Stomach (tissue), 8 donors: ENCODE measurements at regions not wholly inside any gene's neighbourhood (a gene's known extent, or its start where the extent isn't known, plus 50 kb on each side); places are given as distances from the start of the nearest gene placed in this dataset.

ENCODE experiments used
- DNase-seq, 2 donors: peaks; one replicate each; pipeline versions ENCODE4 v3.0.0 to v3.0.0-alpha.2; 2013 to 2019
- H3K27ac ChIP-seq, 5 donors: fragments of 200-600 bp in 4 of 5; sonication (generic) in 4 of 5; one replicate each; pipeline ENCODE4 v1.5.1; 2013 to 2019; ENCODE audit warnings: mild to moderate bottlenecking in 1 of 5, moderate library complexity in 1 of 5
- H3K27me3 ChIP-seq, 3 donors: fragments of 200-600 bp; sonication (generic); one replicate each; pipeline ENCODE4 v1.5.1; 2017 to 2019; ENCODE audit warnings: mixed run types in 1 of 3
- H3K36me3 ChIP-seq, 4 donors: fragments of 200-600 bp; sonication (generic); 1 replicate in 3 of 4; 2 replicates in 1 of 4; pipeline ENCODE4 v1.5.1; 2016 to 2019
- H3K4me1 ChIP-seq, 4 donors: fragments of 200-600 bp; sonication (generic); one replicate each; pipeline ENCODE4 v1.5.1; 2016 to 2019
- H3K4me3 ChIP-seq, 4 donors: fragments of 200-600 bp; sonication (generic) in 3 of 4; one replicate each; pipeline ENCODE4 v1.5.1; 2016 to 2019; ENCODE audit warnings: mild to moderate bottlenecking in 1 of 4
- H3K9me3 ChIP-seq, 4 donors: fragments of 200-600 bp; sonication (generic); one replicate each; pipeline ENCODE4 v1.5.1; 2016 to 2019
- CTCF ChIP-seq, 7 experiments: fragments of 450-650 bp in 4 of 7; fragments of 200-600 bp in 3 of 7; sonication (generic) in 3 of 7; IDR thresholded peaks; one replicate each; pipeline ENCODE4 v1.5.1; 2016 to 2019; ENCODE audit warnings: antibody characterized with exemption in 7 of 7, control low read depth in 2 of 7, mild to moderate bottlenecking in 1 of 7
- EP300 ChIP-seq: sonication (generic); formaldehyde crosslinking; IDR thresholded peaks from one replicate; pipeline ENCODE4 v1.6.1; 2017; ENCODE audit warnings: antibody characterized with exemption
- POLR2A ChIP-seq, 4 donors: fragments of 450-650 bp; IDR thresholded peaks; one replicate each; pipeline ENCODE4 v1.6.1; 2016; ENCODE audit warnings: antibody characterized with exemption in 4 of 4, control low read depth in 2 of 4, mild to moderate bottlenecking in 1 of 4, moderate library complexity in 1 of 4
- POLR2AphosphoS5 ChIP-seq, 3 donors: sonication (generic); formaldehyde crosslinking; IDR thresholded peaks; one replicate each; pipeline ENCODE4 v1.6.1; 2016; ENCODE audit warnings: antibody characterized with exemption in 3 of 3
- whole genome bisulfite sequencing, 5 donors: extraction: QIAGEN DNeasy Blood & Tissue Kit in 3 of 5; methylation state at CpG; one replicate each; pipeline versions ENCODE4 v1.1.5 to v1.1.7; 2013 to 2018; 5-methylcytosine and 5-hydroxymethylcytosine counted together
- intact Hi-C: fragments of 100-400 bp; cut with DNase I; formaldehyde crosslinking; loops from one replicate; pipeline ENCODE4 v1.15.1; 2023; ENCODE audit warnings: low total_unique reads
- donor health status: healthy with polysubstance abuse.
- donor health status: Bipolar disorder and iron deficiency.
- donor health status: healthy.

GRCh38 chr5:153099328-153099727 lies 391.1 kb upstream of the GRIA1 start:
- Histone ChIP-seq H3K9me3 (no peaks in the 10 kb centered on the region), H3K36me3 (no peaks in the 10 kb centered on the region), H3K4me1 (no peaks in the 10 kb centered on the region), H3K4me3 (no peak overlapping the region), H3K27ac (no peak overlapping the region), H3K27me3 (no peaks in the 10 kb centered on the region)
- DNase-seq: no peak
- no peak for TF ChIP-seq POLR2AphosphoS5 (IDR thresholded peaks at IDR 0.05)
- no peak for TF ChIP-seq CTCF (IDR thresholded peaks at IDR 0.05)
- TF ChIP-seq POLR2A (IDR thresholded peaks at IDR 0.05): no peak
- TF ChIP-seq EP300: no peak
- intact Hi-C loops: no loop called here
- 36 to 60% (median 45%) methylated on average over 1 of the region's 1 CpG for WGBS, 5 donors

GRCh38 chr5:153101235-153102180 lies 389.0 kb upstream of the GRIA1 start:
- TF ChIP-seq POLR2AphosphoS5 (IDR thresholded peaks at IDR 0.05) (no peak), EP300 (no peak)
- intact Hi-C loops: no loop called here
- no peaks in the 10 kb centered on the region for H3K36me3 ChIP-seq
- DNase-seq: no peak
- no peaks in the 10 kb centered on the region for H3K9me3 ChIP-seq
- H3K27me3 ChIP-seq: no peaks in the 10 kb centered on the region
- no peak overlapping the region for H3K27ac ChIP-seq
- 72 to 77% (median 72%) methylated on average over 3 of the region's 3 CpGs for WGBS, 5 donors
- H3K4me3 ChIP-seq: no peak overlapping the region
- no peaks in the 10 kb centered on the region for H3K4me1 ChIP-seq

- TF ChIP-seq EP300: no peak
- TF ChIP-seq CTCF (IDR thresholded peaks at IDR 0.05): no peak
- H3K36me3 ChIP-seq: no peaks in the 10 kb centered on the region
- no peak overlapping the region for H3K4me3 ChIP-seq
- H3K27me3 ChIP-seq: no peaks in the 10 kb centered on the region
- intact Hi-C loops: no loop called here
- no peak overlapping the region for H3K27ac ChIP-seq
- 57 to 77% (median 66%) methylated on average over 1 of the region's 1 CpG for WGBS, 5 donors
- H3K9me3 ChIP-seq: no peaks in the 10 kb centered on the region
- no peaks in the 10 kb centered on the region for H3K4me1 ChIP-seq
- DNase-seq: no peak
Observed at GRCh38 chr5:153116916-153117315, 373.6 kb upstream of the GRIA1 start.

- H3K27me3 ChIP-seq: no peaks in the 10 kb centered on the region
- no peak for DNase-seq
- no peak for TF ChIP-seq POLR2AphosphoS5 (IDR thresholded peaks at IDR 0.05)
- no peak overlapping the region for H3K4me3 ChIP-seq
- intact Hi-C loops: no loop called here
- H3K36me3 ChIP-seq: no peaks in the 10 kb centered on the region
- H3K4me1 ChIP-seq: no peaks in the 10 kb centered on the region
- H3K9me3 ChIP-seq: no peaks in the 10 kb centered on the region
- H3K27ac ChIP-seq: no peak overlapping the region
- WGBS, 5 donors: 79 to 96% (median 90%) methylated on average over 1 of the region's 1 CpG
Observed at GRCh38 chr5:153118018-153118417, 372.5 kb upstream of the GRIA1 start.

GRCh38 chr5:153122403-153122802 lies 368.1 kb upstream of the GRIA1 start:
- Histone ChIP-seq H3K9me3 (no peaks in the 10 kb centered on the region), H3K4me3 (no peak overlapping the region), H3K27me3 (no peaks in the 10 kb centered on the region), H3K4me1 (no peaks in the 10 kb centered on the region), H3K27ac (no peak overlapping the region), H3K36me3 (no peaks in the 10 kb centered on the region)
- peak in 1 of 2 donors; percentile 2 for DNase-seq
- no peak for TF ChIP-seq CTCF (IDR thresholded peaks at IDR 0.05)
- TF ChIP-seq POLR2A (IDR thresholded peaks at IDR 0.05): no peak
- TF ChIP-seq EP300: no peak
- TF ChIP-seq POLR2AphosphoS5 (IDR thresholded peaks at IDR 0.05): no peak
- 6 to 11% (median 8%) methylated on average over 2 of the region's 2 CpGs for WGBS, 5 donors
- intact Hi-C loops: no loop called here
